ENCODE measurements at regions not wholly inside any gene's neighbourhood (a gene's known extent, or its start where the extent isn't known, plus 50 kb on each side); places are given as distances from the start of the nearest gene placed in this dataset.

DNA sequence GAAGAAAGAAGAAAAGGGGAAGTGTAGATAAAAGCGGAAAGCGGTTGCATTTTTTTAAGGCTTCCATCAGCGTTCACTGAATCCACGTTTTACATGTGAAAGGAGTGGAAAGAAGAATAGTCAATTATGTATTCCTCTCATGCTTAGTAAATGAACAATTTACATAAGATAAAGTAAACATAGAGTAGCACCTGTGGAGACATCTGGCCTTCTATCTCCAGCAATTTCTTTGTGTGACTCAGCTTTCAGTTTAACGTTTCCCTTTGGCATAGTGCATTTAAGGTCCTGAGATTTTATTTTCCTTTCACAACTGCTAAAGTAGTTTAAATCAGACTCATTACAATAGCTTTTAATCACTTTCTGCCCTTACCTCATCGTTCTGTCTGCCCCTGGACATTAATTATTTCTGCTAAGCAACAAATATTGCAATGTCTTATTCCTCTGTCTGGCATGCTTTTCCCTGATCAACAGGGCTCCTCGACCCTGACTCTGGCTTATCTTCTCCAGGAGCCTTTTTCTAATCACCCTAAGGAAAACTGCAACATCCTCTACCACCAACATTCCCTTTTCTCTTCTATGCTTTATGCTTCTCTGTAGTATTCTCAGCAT, 383.5 kb upstream of the VWC2 start:
- Histone ChIP-seq H3K4me1 (no peaks in the 10 kb centered on the region), H3K27me3 (no peaks in the 10 kb centered on the region), H3K9me3 (peaks cover 0 to 3% (median 0%) of the 10 kb centered on the region in 4 donors), H3K4me3 (no peak overlapping the region), H3K36me3 (no peaks in the 10 kb centered on the region), H3K27ac (no peak overlapping the region)
- DNase-seq, result no peak
- TF ChIP-seq, protein P1, sequence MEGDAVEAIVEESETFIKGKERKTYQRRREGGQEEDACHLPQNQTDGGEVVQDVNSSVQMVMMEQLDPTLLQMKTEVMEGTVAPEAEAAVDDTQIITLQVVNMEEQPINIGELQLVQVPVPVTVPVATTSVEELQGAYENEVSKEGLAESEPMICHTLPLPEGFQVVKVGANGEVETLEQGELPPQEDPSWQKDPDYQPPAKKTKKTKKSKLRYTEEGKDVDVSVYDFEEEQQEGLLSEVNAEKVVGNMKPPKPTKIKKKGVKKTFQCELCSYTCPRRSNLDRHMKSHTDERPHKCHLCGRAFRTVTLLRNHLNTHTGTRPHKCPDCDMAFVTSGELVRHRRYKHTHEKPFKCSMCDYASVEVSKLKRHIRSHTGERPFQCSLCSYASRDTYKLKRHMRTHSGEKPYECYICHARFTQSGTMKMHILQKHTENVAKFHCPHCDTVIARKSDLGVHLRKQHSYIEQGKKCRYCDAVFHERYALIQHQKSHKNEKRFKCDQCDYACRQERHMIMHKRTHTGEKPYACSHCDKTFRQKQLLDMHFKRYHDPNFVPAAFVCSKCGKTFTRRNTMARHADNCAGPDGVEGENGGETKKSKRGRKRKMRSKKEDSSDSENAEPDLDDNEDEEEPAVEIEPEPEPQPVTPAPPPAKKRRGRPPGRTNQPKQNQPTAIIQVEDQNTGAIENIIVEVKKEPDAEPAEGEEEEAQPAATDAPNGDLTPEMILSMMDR (IDR thresholded peaks at IDR 0.05), result no peak
- TF ChIP-seq POLR2AphosphoS5 (IDR thresholded peaks at IDR 0.05), result no peak
- no peak for TF ChIP-seq EP300 (IDR thresholded peaks at IDR 0.05)
- no peak for TF ChIP-seq POLR2A (IDR thresholded peaks at IDR 0.05)
- WGBS, 2 donors, result 66 to 67% methylated on average over 7 of the region's 7 CpGs
- no peak for ATAC-seq (ENCODE audit: low FRiP score in 2 of 2)

GRCh38 chr7:49396229-49396628, 377.2 kb upstream of the VWC2 start:
- WGBS, 2 donors, result 66 to 81% methylated on average over 4 of the region's 4 CpGs
- Histone ChIP-seq H3K4me1 (no peaks in the 10 kb centered on the region), H3K9me3 (no peaks in the 10 kb centered on the region), H3K36me3 (no peaks in the 10 kb centered on the region), H3K27me3 (no peaks in the 10 kb centered on the region), H3K27ac (no peak overlapping the region), H3K4me3 (no peak overlapping the region)
- DNase-seq (no peak), ATAC-seq (ENCODE audit: low FRiP score in 2 of 2) (no peak)
- no peak for TF ChIP-seq POLR2A (IDR thresholded peaks at IDR 0.05)
- no peak for TF ChIP-seq POLR2AphosphoS5 (IDR thresholded peaks at IDR 0.05)
- TF ChIP-seq, protein P1 (IDR thresholded peaks at IDR 0.05), result no peak
- no peak for TF ChIP-seq EP300 (IDR thresholded peaks at IDR 0.05)

GRCh38 chr7:49397750-49398149, 375.7 kb upstream of the VWC2 start:
- WGBS, 2 donors, result 79 to 89% methylated on average over 4 of the region's 4 CpGs
- Histone ChIP-seq H3K4me1 (no peaks in the 10 kb centered on the region), H3K27me3 (no peaks in the 10 kb centered on the region), H3K9me3 (no peaks in the 10 kb centered on the region), H3K36me3 (no peaks in the 10 kb centered on the region), H3K27ac (no peak overlapping the region), H3K4me3 (no peak overlapping the region)
- TF ChIP-seq EP300 (IDR thresholded peaks at IDR 0.05) (no peak), POLR2A (IDR thresholded peaks at IDR 0.05) (no peak), POLR2AphosphoS5 (IDR thresholded peaks at IDR 0.05) (no peak)
- TF ChIP-seq, protein P1 (IDR thresholded peaks at IDR 0.05), result no peak
- DNase-seq (no peak), ATAC-seq (ENCODE audit: low FRiP score in 2 of 2) (no peak)

GRCh38 chr7:49398236-49398635, 375.2 kb upstream of the VWC2 start:
- DNase-seq, result no peak
- no peaks in the 10 kb centered on the region for H3K27me3 ChIP-seq
- TF ChIP-seq, protein P1 (IDR thresholded peaks at IDR 0.05), result no peak
- no peak for TF ChIP-seq POLR2AphosphoS5 (IDR thresholded peaks at IDR 0.05)
- TF ChIP-seq EP300 (IDR thresholded peaks at IDR 0.05), result no peak
- no peak for TF ChIP-seq POLR2A (IDR thresholded peaks at IDR 0.05)
- H3K4me3 ChIP-seq, result no peak overlapping the region
- no peaks in the 10 kb centered on the region for H3K36me3 ChIP-seq
- no peak for ATAC-seq (ENCODE audit: low FRiP score in 2 of 2)
- 73 to 78% methylated on average over 5 of the region's 5 CpGs for WGBS, 2 donors
- H3K4me1 ChIP-seq, result no peaks in the 10 kb centered on the region
- H3K9me3 ChIP-seq, result no peaks in the 10 kb centered on the region
- no peak overlapping the region for H3K27ac ChIP-seq

GRCh38 chr7:49398746-49399145, 374.7 kb upstream of the VWC2 start:
- Histone ChIP-seq H3K36me3 (no peaks in the 10 kb centered on the region), H3K4me3 (no peak overlapping the region), H3K4me1 (no peaks in the 10 kb centered on the region), H3K9me3 (no peaks in the 10 kb centered on the region), H3K27me3 (no peaks in the 10 kb centered on the region), H3K27ac (no peak overlapping the region)
- 61 to 63% methylated on average over 3 of the region's 3 CpGs for WGBS, 2 donors
- no peak for DNase-seq
- no peak for TF ChIP-seq POLR2AphosphoS5 (IDR thresholded peaks at IDR 0.05)
- TF ChIP-seq EP300 (IDR thresholded peaks at IDR 0.05), result no peak
- TF ChIP-seq POLR2A (IDR thresholded peaks at IDR 0.05), result no peak
- TF ChIP-seq, protein P1 (IDR thresholded peaks at IDR 0.05), result no peak
- peak in 1 of 2 donors; percentile 39 for ATAC-seq (ENCODE audit: low FRiP score in 2 of 2)

Data from upper lobe of left lung (tissue), 6 donors.